ENCODE measurements at regions not wholly inside any gene's neighbourhood (a gene's known extent, or its start where the extent isn't known, plus 50 kb on each side); places are given as distances from the start of the nearest gene placed in this dataset.

GRCh38 chr1:163914785-163915413 is 593.1 kb downstream of the NUF2 start (continued):
- TF ChIP-seq CTCF (IDR thresholded peaks at IDR 0.05 in 2 of 3, conservative IDR thresholded peaks at IDR 0.05 in 1 of 3; ENCODE audit: borderline replicate concordance in 1 of 3, insufficient read depth in 1 of 3, low read depth in 2 of 3, low read length in 2 of 3): no peak

- H3K9ac ChIP-seq (ENCODE audit: low read length): no peak overlapping the region
- ChIA-PET CTCF (no interaction called here), POLR2A (no interaction called here), RAD21 (ENCODE audit: low non-redundant PET in 1 of 2, low total read pairs in 2 of 2, uncharacterized antibody in 2 of 2, unreplicated experiment in 2 of 2) (no interaction called here)
- H3K27ac ChIP-seq (ENCODE audit: low read depth, low read length): no peak overlapping the region
- H3K27me3 ChIP-seq (ENCODE audit: insufficient read depth, low read length): no peaks in the 10 kb centered on the region
- no peak for ATAC-seq
- no peak for DNase-seq (ENCODE audit: low read depth, low spot score)
- no peak overlapping the region for H3K4me2 ChIP-seq (ENCODE audit: low read length)
- no peak overlapping the region for H3K4me3 ChIP-seq (replicated peaks in 1 of 2; ENCODE audit: low read depth in 1 of 2, low read length in 2 of 2)
- H3K9me3 ChIP-seq (ENCODE audit: control insufficient read depth in 1 of 2, insufficient read depth in 1 of 2, low read depth in 1 of 2, low read length in 2 of 2): no peaks in the 10 kb centered on the region
- H3K4me1 ChIP-seq (ENCODE audit: control insufficient read depth in 1 of 2, insufficient read depth in 2 of 2, low read length in 2 of 2): no peaks in the 10 kb centered on the region
- no peak overlapping the region for H2AFZ ChIP-seq (ENCODE audit: low read depth, low read length, poor library complexity, severe bottlenecking)
- H4K20me1 ChIP-seq (ENCODE audit: insufficient read depth): no peaks in the 10 kb centered on the region; the same call in 1 of the 2 replicates
- intact Hi-C loops (cut with micrococcal nuclease): no loop called here
- BruUV-seq (replicated peaks): no TSS peak
- H3K9me2 ChIP-seq (ENCODE audit: insufficient read depth): no peaks in the 10 kb centered on the region
- no peaks in the 10 kb centered on the region for H3K79me2 ChIP-seq (ENCODE audit: insufficient read depth, low read length)
- no peaks in the 10 kb centered on the region for H3K36me3 ChIP-seq (ENCODE audit: control insufficient read depth in 1 of 2, insufficient read depth in 2 of 2, low read length in 2 of 2)
- no peak for TF ChIP-seq ZFX (IDR thresholded peaks at IDR 0.05)
- TF ChIP-seq TCF7L2 (IDR thresholded peaks at IDR 0.05; ENCODE audit: borderline replicate concordance, extremely low read depth, insufficient read depth, insufficient read length): no peak
- TF ChIP-seq YY1 (IDR thresholded peaks at IDR 0.05; ENCODE audit: extremely low read depth, insufficient replicate concordance, low read depth, low read length): no peak
- TF ChIP-seq JUND (IDR thresholded peaks at IDR 0.05): no peak
- no peak for TF ChIP-seq ZBTB33 (IDR thresholded peaks at IDR 0.05; ENCODE audit: extremely low read depth, insufficient replicate concordance, low read length)
- TF ChIP-seq EZH2phosphoT487 (IDR thresholded peaks at IDR 0.05; ENCODE audit: borderline replicate concordance): no peak
- no peak for TF ChIP-seq SIN3A (IDR thresholded peaks at IDR 0.05; ENCODE audit: low read depth)
- TF ChIP-seq REST (IDR thresholded peaks at IDR 0.05; ENCODE audit: low read depth): no peak
- no peak for TF ChIP-seq CEBPB (IDR thresholded peaks at IDR 0.05; ENCODE audit: low read depth)
- TF ChIP-seq ZNF274 (IDR thresholded peaks at IDR 0.05; ENCODE audit: low read depth, low read length): no peak
- TF ChIP-seq CBX3 (IDR thresholded peaks at IDR 0.05; ENCODE audit: low read depth): no peak
- no peak for TF ChIP-seq POLR2A (IDR thresholded peaks at IDR 0.05; ENCODE audit: borderline replicate concordance, extremely low read depth, insufficient read depth, insufficient read length)
- TF ChIP-seq ATF3 (IDR thresholded peaks at IDR 0.05): no peak
- TF ChIP-seq FOSL1 (IDR thresholded peaks at IDR 0.05; ENCODE audit: low read depth): no peak
- TF ChIP-seq SRF (IDR thresholded peaks at IDR 0.05; ENCODE audit: low read depth): no peak
- TF ChIP-seq SP1 (IDR thresholded peaks at IDR 0.05; ENCODE audit: low read depth): no peak
- TF ChIP-seq EZH2 (IDR thresholded peaks at IDR 0.05): no peak
- TF ChIP-seq POLR2AphosphoS5 (IDR thresholded peaks at IDR 0.05; ENCODE audit: low read depth, low read length): no peak
These were observed 601.0 kb downstream of the NUF2 start for GRCh38 chr1:163922743-163923201.

All from HCT116 (cell line).